Parathyroid adenoma (tissue), 2 donors: ENCODE measurements at regions not wholly inside any gene's neighbourhood (a gene's known extent, or its start where the extent isn't known, plus 50 kb on each side); places are given as distances from the start of the nearest gene placed in this dataset.

Experiments
- H2AFZ ChIP-seq: fragments of 300-600 bp; sonication (generic); one replicate; pipeline ENCODE4 v1.7.0; 2017; ENCODE audit warnings: antibody characterized with exemption, mild to moderate bottlenecking
- H3K27ac ChIP-seq: fragments of 300-600 bp; sonication (generic); one replicate; pipeline ENCODE4 v1.7.0; 2017
- H3K27me3 ChIP-seq: fragments of 300-600 bp; sonication (generic); one replicate; pipeline ENCODE4 v1.7.0; 2017; ENCODE audit warnings: low read length; ENCODE audit not compliant: control insufficient read depth, insufficient read depth
- H3K36me3 ChIP-seq: fragments of 300-600 bp; sonication (generic); one replicate; pipeline ENCODE4 v1.7.0; 2017; ENCODE audit warnings: low read length; ENCODE audit not compliant: control insufficient read depth, insufficient read depth
- H3K4me1 ChIP-seq: fragments of 300-600 bp; sonication (generic); one replicate; pipeline ENCODE4 v1.7.0; 2017; ENCODE audit warnings: control low read depth
- H3K4me2 ChIP-seq: fragments of 300-600 bp; sonication (generic); one replicate; pipeline ENCODE4 v1.7.0; 2017; ENCODE audit warnings: low read length
- H3K4me3 ChIP-seq: fragments of 300-600 bp; sonication (generic); one replicate; pipeline ENCODE4 v1.7.0; 2017; ENCODE audit warnings: low read depth, low read length
- H3K79me2 ChIP-seq: fragments of 300-600 bp; sonication (generic); one replicate; pipeline ENCODE4 v1.7.0; 2017; ENCODE audit warnings: control low read depth
- H3K9ac ChIP-seq: fragments of 300-600 bp; sonication (generic); one replicate; pipeline ENCODE4 v1.7.0; 2017; ENCODE audit warnings: mild to moderate bottlenecking
- H3K9me3 ChIP-seq: fragments of 300-600 bp; sonication (generic); one replicate; pipeline ENCODE4 v1.7.0; 2017; ENCODE audit warnings: low read length; ENCODE audit not compliant: control insufficient read depth
- TF ChIP-seq, protein P1 (sequence below): fragments of 300-600 bp; sonication (generic); IDR thresholded peaks from one replicate; pipeline ENCODE4 v1.7.0; 2017; ENCODE audit warnings: antibody characterized with exemption, mild to moderate bottlenecking
- donor health status: primary hyperparathyroidism.

DNA sequence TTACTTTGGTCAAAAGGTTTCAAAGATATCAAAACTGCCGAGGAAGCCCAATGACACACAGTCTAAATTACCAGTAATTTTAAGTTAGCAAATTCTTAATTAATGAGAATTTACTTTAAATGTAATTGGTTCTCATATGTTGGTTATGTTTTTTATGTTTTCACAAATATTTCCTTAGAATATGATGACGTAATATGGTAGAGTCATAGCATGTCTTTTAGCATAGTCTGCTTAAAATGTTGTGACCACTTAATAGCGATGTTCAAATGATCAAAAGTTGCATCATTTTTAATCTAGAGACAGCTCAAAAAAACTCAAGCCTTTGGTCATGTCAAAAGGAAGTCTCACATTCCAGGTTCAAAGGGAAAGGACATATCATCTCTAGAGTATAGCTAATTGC is 123.3 kb upstream of the ST6GAL2 start:
- Histone ChIP-seq H3K9ac (no peak overlapping the region), H3K79me2 (no peaks in the 10 kb centered on the region), H2AFZ (no peak overlapping the region), H3K9me3 (no peaks in the 10 kb centered on the region), H3K36me3 (no peaks in the 10 kb centered on the region), H3K4me3 (no peak overlapping the region), H3K27ac (no peak overlapping the region), H3K27me3 (no peaks in the 10 kb centered on the region), H3K4me1 (no peaks in the 10 kb centered on the region), H3K4me2 (no peak overlapping the region)
- TF ChIP-seq, protein P1, sequence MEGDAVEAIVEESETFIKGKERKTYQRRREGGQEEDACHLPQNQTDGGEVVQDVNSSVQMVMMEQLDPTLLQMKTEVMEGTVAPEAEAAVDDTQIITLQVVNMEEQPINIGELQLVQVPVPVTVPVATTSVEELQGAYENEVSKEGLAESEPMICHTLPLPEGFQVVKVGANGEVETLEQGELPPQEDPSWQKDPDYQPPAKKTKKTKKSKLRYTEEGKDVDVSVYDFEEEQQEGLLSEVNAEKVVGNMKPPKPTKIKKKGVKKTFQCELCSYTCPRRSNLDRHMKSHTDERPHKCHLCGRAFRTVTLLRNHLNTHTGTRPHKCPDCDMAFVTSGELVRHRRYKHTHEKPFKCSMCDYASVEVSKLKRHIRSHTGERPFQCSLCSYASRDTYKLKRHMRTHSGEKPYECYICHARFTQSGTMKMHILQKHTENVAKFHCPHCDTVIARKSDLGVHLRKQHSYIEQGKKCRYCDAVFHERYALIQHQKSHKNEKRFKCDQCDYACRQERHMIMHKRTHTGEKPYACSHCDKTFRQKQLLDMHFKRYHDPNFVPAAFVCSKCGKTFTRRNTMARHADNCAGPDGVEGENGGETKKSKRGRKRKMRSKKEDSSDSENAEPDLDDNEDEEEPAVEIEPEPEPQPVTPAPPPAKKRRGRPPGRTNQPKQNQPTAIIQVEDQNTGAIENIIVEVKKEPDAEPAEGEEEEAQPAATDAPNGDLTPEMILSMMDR = no peak

DNA sequence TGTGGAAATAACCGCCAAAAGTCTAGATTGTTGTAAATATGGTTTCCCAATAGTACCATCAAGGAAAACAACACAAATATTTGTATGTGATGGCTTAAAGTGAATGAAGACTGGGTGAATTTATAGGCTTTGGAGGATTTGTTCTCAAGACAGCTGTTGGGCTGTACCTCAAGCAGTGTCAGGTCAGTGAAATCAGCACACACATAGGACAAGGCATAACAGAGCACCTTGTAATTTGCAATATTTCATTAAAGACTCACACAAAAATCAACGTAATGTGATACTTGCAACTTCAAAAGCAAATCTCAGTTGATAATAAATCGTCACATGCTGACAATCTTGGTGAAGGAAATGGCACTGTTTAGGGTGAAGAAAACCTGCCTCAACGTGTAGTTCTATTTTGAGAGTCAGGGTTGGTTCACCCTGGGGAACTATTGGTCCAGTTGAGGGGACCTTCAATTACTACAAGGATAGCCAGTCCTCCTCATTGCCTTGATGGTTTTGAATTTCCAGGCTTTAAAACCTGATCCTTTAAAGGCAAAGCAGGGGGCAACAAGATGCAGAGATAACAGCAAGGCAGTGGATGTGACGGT is 126.8 kb upstream of the ST6GAL2 start:
- Histone ChIP-seq H3K79me2 (no peaks in the 10 kb centered on the region), H3K27me3 (no peaks in the 10 kb centered on the region), H3K36me3 (no peaks in the 10 kb centered on the region), H3K4me3 (no peak overlapping the region), H2AFZ (no peak overlapping the region), H3K9ac (no peak overlapping the region), H3K4me1 (no peaks in the 10 kb centered on the region), H3K27ac (no peak overlapping the region), H3K9me3 (no peaks in the 10 kb centered on the region), H3K4me2 (no peak overlapping the region)
- TF ChIP-seq, protein P1 = no peak

DNA sequence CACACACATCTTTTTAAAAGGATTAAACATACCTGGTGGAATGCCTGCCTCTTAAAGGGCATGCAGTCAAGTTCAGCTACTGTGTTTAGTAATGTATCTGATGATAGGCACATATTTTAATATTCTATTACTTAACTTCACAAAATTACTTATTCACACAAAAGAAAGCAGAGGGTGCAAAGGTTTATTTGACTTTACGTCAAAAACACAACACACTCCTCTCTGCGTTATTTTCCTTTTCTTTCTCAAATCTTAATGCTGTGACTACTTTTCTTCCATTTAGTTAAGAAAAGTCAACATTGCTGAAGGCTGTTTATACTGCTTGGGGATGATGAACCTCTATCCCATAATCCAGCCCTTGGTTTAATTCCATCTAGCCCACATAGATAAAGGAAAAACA is 127.9 kb upstream of the ST6GAL2 start:
- H3K27ac ChIP-seq = no peak overlapping the region
- no peaks in the 10 kb centered on the region for H3K9me3 ChIP-seq
- no peaks in the 10 kb centered on the region for H3K36me3 ChIP-seq
- no peak overlapping the region for H2AFZ ChIP-seq
- H3K9ac ChIP-seq = no peak overlapping the region
- no peaks in the 10 kb centered on the region for H3K4me1 ChIP-seq
- no peak overlapping the region for H3K4me2 ChIP-seq
- H3K4me3 ChIP-seq = no peak overlapping the region
- TF ChIP-seq, protein P1 = no peak
- H3K79me2 ChIP-seq = no peaks in the 10 kb centered on the region
- H3K27me3 ChIP-seq = no peaks in the 10 kb centered on the region

DNA sequence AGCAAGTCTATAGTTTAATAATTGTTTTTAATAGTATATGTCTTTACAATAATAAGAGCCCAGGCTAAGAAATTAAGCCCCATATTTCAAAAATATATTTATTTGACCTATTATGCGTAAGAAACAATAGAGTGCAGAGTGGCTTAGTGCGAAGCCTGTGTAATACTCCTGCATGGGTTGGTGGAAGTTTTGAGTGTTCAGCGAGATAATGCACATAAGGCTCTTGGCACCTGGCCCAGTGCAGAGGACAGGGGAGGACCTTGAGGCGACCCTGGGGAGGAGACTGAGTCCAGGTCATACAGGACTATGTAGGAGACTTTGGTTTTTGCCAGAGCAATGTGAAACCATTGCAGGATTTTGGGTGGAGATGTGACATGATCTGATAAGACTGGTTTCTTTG is 132.4 kb upstream of the ST6GAL2 start:
- TF ChIP-seq, protein P1 = no peak
- H3K27me3 ChIP-seq = no peaks in the 10 kb centered on the region
- no peaks in the 10 kb centered on the region for H3K79me2 ChIP-seq
- H3K4me3 ChIP-seq = no peak overlapping the region
- no peak overlapping the region for H2AFZ ChIP-seq
- H3K4me1 ChIP-seq = no peaks in the 10 kb centered on the region
- no peaks in the 10 kb centered on the region for H3K36me3 ChIP-seq
- no peak overlapping the region for H3K9ac ChIP-seq
- no peak overlapping the region for H3K4me2 ChIP-seq
- no peak overlapping the region for H3K27ac ChIP-seq
- H3K9me3 ChIP-seq = no peaks in the 10 kb centered on the region

DNA sequence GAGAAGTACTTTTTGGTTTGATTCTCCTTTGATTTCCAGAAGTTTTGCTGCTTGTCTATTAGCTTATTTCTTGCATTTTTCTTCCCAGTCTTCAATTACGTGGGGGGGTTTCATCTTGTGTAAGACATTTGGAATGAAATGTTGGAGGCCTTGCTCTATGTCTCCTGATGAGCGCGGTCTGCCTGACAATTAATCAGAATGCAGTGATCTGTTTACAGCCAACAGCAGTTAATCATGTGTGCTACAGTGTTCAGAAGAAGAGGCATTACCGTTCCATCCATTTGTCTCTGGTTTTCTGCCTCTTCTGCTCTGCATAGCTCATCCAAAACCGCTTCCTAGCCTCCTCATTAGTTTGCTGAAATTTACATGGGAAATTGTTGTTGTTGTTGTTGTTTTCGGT is 134.4 kb upstream of the ST6GAL2 start:
- H3K79me2 ChIP-seq = no peaks in the 10 kb centered on the region
- H3K4me1 ChIP-seq = no peaks in the 10 kb centered on the region
- H2AFZ ChIP-seq = no peak overlapping the region
- H3K9ac ChIP-seq = no peak overlapping the region
- no peaks in the 10 kb centered on the region for H3K27me3 ChIP-seq
- H3K9me3 ChIP-seq = no peaks in the 10 kb centered on the region
- no peak overlapping the region for H3K4me3 ChIP-seq
- H3K36me3 ChIP-seq = no peaks in the 10 kb centered on the region
- TF ChIP-seq, protein P1 = no peak
- no peak overlapping the region for H3K27ac ChIP-seq
- no peak overlapping the region for H3K4me2 ChIP-seq
